PFSK-1 (cell line): ENCODE measurements at regions not wholly inside any gene's neighbourhood (a gene's known extent, or its start where the extent isn't known, plus 50 kb on each side); places are given as distances from the start of the nearest gene placed in this dataset.

Experiments used
- FOXP2 ChIP-seq: optimal IDR thresholded peaks from 2 replicates; pipeline ENCODE3; 2011; ENCODE audit warnings: borderline replicate concordance, control low read depth, inconsistent platforms; ENCODE audit not compliant: insufficient read depth; ENCODE audit errors: extremely low read length, extremely low read depth
- POLR2AphosphoS5 ChIP-seq: IDR thresholded peaks from 2 replicates; pipeline ENCODE4 v1.6.1; 2012; ENCODE audit warnings: low read depth, mild to moderate bottlenecking, control low read depth, low read length, moderate library complexity
- SIN3A ChIP-seq: IDR thresholded peaks from 2 replicates; pipeline ENCODE4 v1.6.1; 2012; ENCODE audit warnings: mild to moderate bottlenecking, low read length, moderate library complexity, borderline replicate concordance; ENCODE audit not compliant: insufficient read depth
- TAF1 ChIP-seq: IDR thresholded peaks from 2 replicates; pipeline ENCODE4 v1.6.1; 2012; ENCODE audit warnings: low read length, control low read depth, borderline replicate concordance; ENCODE audit not compliant: insufficient read depth
- TF ChIP-seq, protein P1 (sequence below), 2 experiments: IDR thresholded peaks; 2 replicates each; pipeline versions ENCODE4 v1.6.1 to v1.8.0; 2011 to 2012; ENCODE audit warnings: low read depth in 2 of 2, low read length in 2 of 2, control low read depth in 1 of 2, inconsistent platforms in 1 of 2, mild to moderate bottlenecking in 1 of 2, moderate library complexity in 1 of 2; ENCODE audit not compliant: insufficient read depth in 1 of 2

DNA sequence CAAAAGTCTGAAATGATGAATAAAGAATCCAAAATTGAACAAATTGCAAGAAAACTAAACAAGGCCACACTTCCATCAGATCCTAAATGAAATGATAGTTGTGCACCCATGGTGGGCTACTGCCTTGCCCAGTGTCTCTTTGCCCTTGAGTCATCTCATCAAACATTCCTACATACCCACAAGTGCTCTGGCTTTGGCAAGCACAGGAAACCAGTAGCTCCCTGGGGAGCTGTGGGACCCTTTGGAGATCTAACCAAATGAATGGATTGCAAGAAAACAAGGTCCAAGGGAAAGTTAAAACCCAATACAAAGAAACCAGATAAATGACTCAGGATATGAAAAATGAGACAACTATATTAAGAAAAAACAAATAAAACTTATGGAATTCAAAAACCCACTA, 129.8 kb upstream of the TMEM229A start:
- TF ChIP-seq SIN3A: no peak
- TF ChIP-seq POLR2AphosphoS5: no peak
- TF ChIP-seq TAF1: no peak
- TF ChIP-seq FOXP2: no peak
- TF ChIP-seq, protein P1, sequence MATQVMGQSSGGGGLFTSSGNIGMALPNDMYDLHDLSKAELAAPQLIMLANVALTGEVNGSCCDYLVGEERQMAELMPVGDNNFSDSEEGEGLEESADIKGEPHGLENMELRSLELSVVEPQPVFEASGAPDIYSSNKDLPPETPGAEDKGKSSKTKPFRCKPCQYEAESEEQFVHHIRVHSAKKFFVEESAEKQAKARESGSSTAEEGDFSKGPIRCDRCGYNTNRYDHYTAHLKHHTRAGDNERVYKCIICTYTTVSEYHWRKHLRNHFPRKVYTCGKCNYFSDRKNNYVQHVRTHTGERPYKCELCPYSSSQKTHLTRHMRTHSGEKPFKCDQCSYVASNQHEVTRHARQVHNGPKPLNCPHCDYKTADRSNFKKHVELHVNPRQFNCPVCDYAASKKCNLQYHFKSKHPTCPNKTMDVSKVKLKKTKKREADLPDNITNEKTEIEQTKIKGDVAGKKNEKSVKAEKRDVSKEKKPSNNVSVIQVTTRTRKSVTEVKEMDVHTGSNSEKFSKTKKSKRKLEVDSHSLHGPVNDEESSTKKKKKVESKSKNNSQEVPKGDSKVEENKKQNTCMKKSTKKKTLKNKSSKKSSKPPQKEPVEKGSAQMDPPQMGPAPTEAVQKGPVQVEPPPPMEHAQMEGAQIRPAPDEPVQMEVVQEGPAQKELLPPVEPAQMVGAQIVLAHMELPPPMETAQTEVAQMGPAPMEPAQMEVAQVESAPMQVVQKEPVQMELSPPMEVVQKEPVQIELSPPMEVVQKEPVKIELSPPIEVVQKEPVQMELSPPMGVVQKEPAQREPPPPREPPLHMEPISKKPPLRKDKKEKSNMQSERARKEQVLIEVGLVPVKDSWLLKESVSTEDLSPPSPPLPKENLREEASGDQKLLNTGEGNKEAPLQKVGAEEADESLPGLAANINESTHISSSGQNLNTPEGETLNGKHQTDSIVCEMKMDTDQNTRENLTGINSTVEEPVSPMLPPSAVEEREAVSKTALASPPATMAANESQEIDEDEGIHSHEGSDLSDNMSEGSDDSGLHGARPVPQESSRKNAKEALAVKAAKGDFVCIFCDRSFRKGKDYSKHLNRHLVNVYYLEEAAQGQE (IDR thresholded peaks at IDR 0.05; ENCODE audit: insufficient read depth in 1 of 2, low read depth in 2 of 2, low read length in 2 of 2): no peak

- no peak for TF ChIP-seq POLR2AphosphoS5
- TF ChIP-seq TAF1: no peak
- TF ChIP-seq, protein P1 (IDR thresholded peaks at IDR 0.05; ENCODE audit: insufficient read depth in 1 of 2, low read depth in 2 of 2, low read length in 2 of 2): no peak
Observed at GRCh38 chr7:124155432-124156022, 122.7 kb upstream of the TMEM229A start.

GRCh38 chr7:124152859-124153692, 120.2 kb upstream of the TMEM229A start:
- TF ChIP-seq, protein P1 (IDR thresholded peaks at IDR 0.05; ENCODE audit: insufficient read depth in 1 of 2, low read depth in 2 of 2, low read length in 2 of 2): no peak
- TF ChIP-seq FOXP2 (no peak), TAF1 (no peak), POLR2AphosphoS5 (no peak), SIN3A (no peak)

- TF ChIP-seq POLR2AphosphoS5: no peak
- TF ChIP-seq SIN3A: no peak
- TF ChIP-seq, protein P1 (IDR thresholded peaks at IDR 0.05; ENCODE audit: insufficient read depth in 1 of 2, low read depth in 2 of 2, low read length in 2 of 2): no peak
- TF ChIP-seq FOXP2: no peak
- no peak for TF ChIP-seq TAF1
Observed at GRCh38 chr7:124137664-124138063, 104.8 kb upstream of the TMEM229A start.

- no peak for TF ChIP-seq POLR2AphosphoS5
- no peak for TF ChIP-seq TAF1
- TF ChIP-seq SIN3A: no peak
- TF ChIP-seq, protein P1 (IDR thresholded peaks at IDR 0.05; ENCODE audit: insufficient read depth in 1 of 2, low read depth in 2 of 2, low read length in 2 of 2): no peak
- TF ChIP-seq FOXP2: no peak
Observed at GRCh38 chr7:124124201-124124600, 91.3 kb upstream of the TMEM229A start.
